Adipocyte (in vitro differentiated cells): ENCODE measurements at regions not wholly inside any gene's neighbourhood (a gene's known extent, or its start where the extent isn't known, plus 50 kb on each side); places are given as distances from the start of the nearest gene placed in this dataset.
A peak's percentile ranks its signal among the peaks of the same experiment; 100 is the strongest.

Experiments used
- DNase-seq: peaks from one replicate; pipeline ENCODE4 v3.0.0-alpha.2; 2015; ENCODE audit warnings: low read depth
- H3K27me3 ChIP-seq: replicated peaks from 2 replicates; pipeline ENCODE4 v1.7.0; 2013; ENCODE audit warnings: mild to moderate bottlenecking, low read length, moderate library complexity; ENCODE audit not compliant: control insufficient read depth, insufficient read depth
- H3K36me3 ChIP-seq: 2 replicates; pipeline ENCODE4 v1.7.0; 2013; ENCODE audit warnings: low read length, mild to moderate bottlenecking, moderate library complexity; ENCODE audit not compliant: control insufficient read depth, insufficient read depth, severe bottlenecking
- H3K4me1 ChIP-seq: 2 replicates; pipeline ENCODE4 v1.7.0; 2013; ENCODE audit warnings: mild to moderate bottlenecking, low read length, moderate library complexity; ENCODE audit not compliant: control insufficient read depth, insufficient read depth
- H3K4me3 ChIP-seq: 2 replicates; pipeline ENCODE4 v1.7.0; 2013; ENCODE audit warnings: mild to moderate bottlenecking, low read length, moderate library complexity
- H3K9ac ChIP-seq: 2 replicates; pipeline ENCODE4 v1.7.0; 2013; ENCODE audit warnings: mild to moderate bottlenecking, low read length, moderate library complexity
- H3K9me3 ChIP-seq: 2 replicates; pipeline ENCODE4 v1.7.0; 2013; ENCODE audit warnings: mild to moderate bottlenecking, low read length, moderate library complexity; ENCODE audit not compliant: control insufficient read depth

DNA sequence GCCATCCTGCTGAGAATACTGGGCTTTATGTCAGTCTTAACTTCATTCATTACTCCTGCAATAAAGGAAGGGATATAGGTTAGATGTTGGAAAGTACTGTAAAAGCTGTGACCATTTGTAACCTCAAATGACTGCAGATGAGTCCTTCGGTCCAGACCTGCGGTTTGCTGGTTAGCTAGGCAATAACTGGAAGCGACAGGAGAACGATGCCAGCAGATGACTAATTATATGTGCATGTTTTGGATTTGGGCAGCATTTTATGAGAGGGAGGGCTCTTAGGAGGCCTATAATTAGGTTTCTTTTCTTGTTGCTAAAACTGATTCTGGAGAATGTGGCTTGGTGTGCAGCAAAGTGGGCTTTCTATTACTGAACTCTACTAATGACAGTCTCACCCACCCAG is 205.6 kb downstream of the TMEM182 start:
- peaks cover 6% of the 10 kb centered on the region for H3K27me3 ChIP-seq
- no peak for DNase-seq
- no peak overlapping the region for H3K9ac ChIP-seq

DNA sequence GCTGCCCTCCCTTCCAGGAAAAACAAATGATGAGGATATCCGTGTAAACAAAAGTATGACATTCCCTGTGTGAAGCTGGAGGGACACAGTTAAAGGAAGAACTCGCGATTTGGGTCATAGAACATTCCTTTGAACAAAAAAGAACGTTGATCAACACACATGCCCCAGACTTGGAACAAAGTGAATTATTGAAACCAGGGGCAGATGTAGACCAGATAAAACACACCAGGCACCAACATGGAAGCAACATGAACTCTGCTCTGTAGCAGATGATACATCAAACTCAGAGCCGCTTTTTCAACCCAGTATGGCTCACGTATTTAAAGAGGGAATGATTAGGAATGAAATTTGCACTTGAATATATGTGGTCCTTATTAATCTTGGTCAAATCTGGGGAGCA is 206.5 kb downstream of the TMEM182 start:
- no peaks in the 10 kb centered on the region for H3K4me1 ChIP-seq
- no peak overlapping the region for H3K4me3 ChIP-seq
- no peak overlapping the region for H3K9ac ChIP-seq
- DNase-seq, result no peak
- H3K27me3 ChIP-seq, result peaks cover 6% of the 10 kb centered on the region
- H3K36me3 ChIP-seq, result no peaks in the 10 kb centered on the region
- no peaks in the 10 kb centered on the region for H3K9me3 ChIP-seq

More for the DNA sequence above, 205.6 kb downstream of the TMEM182 start:
- Histone ChIP-seq H3K4me1 (no peaks in the 10 kb centered on the region), H3K4me3 (no peak overlapping the region), H3K36me3 (no peaks in the 10 kb centered on the region), H3K9me3 (no peaks in the 10 kb centered on the region)

DNA sequence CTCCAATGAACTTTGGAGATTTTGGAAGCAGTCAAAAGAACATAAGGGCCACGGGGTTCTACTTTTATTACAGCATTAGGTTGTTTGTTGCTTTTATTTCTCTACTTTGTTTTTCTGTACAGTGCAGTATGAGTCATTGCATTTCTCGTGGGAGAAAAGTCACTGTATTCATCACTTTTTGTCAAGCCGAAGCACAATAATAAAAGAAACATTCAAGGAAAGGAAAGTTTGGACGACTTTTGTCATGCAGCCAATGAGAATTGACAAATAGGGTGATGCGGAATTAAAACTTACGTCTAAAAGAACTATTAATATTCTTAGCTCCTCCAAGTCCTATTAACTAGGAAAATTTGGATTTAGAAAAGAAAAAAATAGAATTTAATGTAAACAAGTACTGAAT is 209.9 kb downstream of the TMEM182 start:
- no peaks in the 10 kb centered on the region for H3K9me3 ChIP-seq
- no peaks in the 10 kb centered on the region for H3K4me1 ChIP-seq
- H3K27me3 ChIP-seq, result no peaks in the 10 kb centered on the region
- no peak for DNase-seq
- no peak overlapping the region for H3K4me3 ChIP-seq
- no peak overlapping the region for H3K9ac ChIP-seq
- no peaks in the 10 kb centered on the region for H3K36me3 ChIP-seq

DNA sequence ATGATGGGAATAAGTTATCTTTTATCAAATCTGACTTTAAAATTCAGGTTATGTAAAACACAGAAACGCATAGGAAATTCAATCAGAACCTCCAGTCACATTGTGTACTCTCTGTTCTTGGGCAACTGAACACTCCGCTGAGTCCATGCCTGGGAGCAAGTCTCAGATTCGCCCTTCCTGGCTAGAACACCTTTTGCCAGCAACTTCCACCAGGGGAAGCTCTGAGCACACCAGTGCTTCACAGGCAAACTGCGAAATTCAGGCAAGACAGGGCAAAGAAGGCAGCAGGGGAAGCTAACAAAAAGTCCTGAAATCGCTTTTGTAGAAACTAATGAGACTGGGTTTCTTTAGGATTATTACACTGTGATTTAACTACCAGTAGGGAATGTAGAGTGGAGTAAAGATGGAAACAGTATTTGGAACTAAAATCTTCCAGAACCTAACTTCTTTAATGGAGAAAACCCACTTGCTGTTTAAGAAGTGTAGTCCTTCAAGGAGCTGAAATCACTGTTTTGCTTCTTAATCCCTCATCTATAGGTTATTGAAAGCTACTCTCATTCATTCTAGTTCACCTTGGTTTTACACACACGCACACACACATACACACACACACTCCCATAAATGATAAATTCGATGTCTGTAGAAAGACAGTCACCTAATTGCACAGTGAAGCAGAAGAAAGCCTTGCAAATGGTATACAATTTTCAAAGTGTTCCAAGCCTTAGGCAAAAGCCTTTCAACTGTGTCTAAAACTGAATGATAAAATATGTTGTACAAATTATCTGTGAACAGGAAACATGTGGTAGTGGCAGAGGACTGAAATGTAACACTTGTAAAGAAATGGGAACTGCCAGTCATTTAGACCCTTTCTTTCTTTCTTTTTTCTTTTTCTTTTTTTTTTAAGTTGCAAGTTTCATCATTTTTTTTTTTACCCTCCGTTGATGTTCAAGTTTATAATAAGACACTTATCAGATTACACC is 214.5 kb downstream of the TMEM182 start:
- Histone ChIP-seq H3K36me3 (no peaks in the 10 kb centered on the region), H3K27me3 (peaks cover 9% of the 10 kb centered on the region), H3K4me1 (no peaks in the 10 kb centered on the region), H3K9ac (no peak overlapping the region), H3K9me3 (no peaks in the 10 kb centered on the region), H3K4me3 (no peak overlapping the region)
- peak; percentile 2 for DNase-seq

DNA sequence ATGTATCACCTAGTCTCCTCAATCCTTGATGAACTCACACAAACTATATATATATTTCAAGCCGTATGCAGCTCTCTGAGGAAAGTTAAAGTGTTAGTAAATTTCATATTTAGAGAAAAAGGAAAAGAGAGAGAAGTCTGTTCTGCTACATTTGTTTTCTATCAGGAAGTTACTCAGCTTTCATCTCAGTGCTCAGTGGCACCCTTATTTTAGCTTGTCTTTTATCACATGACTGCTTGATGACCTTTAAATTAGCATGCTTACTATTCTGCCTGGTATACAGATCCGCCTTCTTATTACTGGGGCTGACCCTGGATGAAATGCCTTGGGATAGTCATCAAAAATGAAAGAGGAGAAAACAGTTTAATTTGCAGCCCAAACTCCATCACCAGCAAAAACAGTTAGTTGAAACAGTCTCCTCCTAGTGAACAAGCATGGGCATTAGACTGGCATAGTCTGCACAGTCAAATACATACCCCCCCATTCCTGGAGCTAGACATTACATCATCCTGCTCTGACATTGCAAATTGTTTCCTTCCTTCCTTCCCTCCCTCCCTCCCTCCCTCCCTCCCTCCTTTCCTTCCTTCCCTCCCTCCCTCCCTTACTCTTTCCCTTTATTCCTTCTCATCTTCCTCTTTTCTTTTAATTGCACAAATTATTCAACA is 215.7 kb downstream of the TMEM182 start:
- Histone ChIP-seq H3K4me1 (no peaks in the 10 kb centered on the region), H3K9me3 (no peaks in the 10 kb centered on the region)
- no peak for DNase-seq

DNA sequence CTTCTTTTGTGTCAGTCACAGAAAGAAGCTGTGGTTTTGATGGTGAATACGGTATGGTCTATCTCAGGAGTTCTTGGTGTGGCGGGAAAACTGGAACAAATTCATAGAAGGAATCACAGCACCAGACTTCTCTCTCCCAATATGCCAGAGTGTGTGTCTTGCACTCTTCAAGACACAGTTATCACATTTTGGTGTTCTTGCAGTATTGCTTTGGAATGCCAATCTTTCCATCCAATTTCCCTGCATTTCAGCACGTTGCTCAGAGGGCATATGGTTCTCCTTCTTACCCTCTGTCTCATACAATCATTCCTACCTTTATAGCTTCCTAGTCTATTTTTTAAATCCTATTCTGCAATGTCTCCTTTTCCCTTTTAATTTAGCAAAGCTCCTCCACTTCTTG is 216.3 kb downstream of the TMEM182 start:
- Histone ChIP-seq H3K9ac (no peak overlapping the region), H3K36me3 (no peaks in the 10 kb centered on the region), H3K27me3 (peaks cover 9% of the 10 kb centered on the region), H3K4me3 (no peak overlapping the region), H3K4me1 (no peaks in the 10 kb centered on the region), H3K9me3 (no peaks in the 10 kb centered on the region)
- DNase-seq, result no peak

More for the DNA sequence above, 215.7 kb downstream of the TMEM182 start:
- Histone ChIP-seq H3K4me3 (no peak overlapping the region), H3K9ac (no peak overlapping the region), H3K27me3 (peaks cover 9% of the 10 kb centered on the region), H3K36me3 (no peaks in the 10 kb centered on the region)

DNA sequence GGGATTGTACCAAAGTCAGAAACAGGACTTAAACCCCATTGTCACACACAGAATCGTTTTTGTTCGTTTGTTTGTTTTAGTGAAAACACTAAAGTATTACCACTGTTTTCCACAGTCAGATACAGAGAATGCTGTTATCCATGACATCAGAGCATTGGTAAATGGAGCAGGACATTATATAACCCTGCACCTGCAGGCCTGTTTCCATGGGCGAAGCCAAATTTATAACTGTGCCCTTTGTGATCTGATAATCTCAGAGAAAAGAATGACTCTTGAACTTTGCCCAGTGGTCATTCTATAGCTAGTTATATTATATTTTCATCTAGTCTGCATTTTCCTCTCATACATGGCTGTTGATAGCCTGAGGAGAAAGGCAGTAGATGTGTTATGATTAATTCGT is 217.6 kb downstream of the TMEM182 start:
- Histone ChIP-seq H3K36me3 (no peaks in the 10 kb centered on the region), H3K4me3 (no peak overlapping the region), H3K4me1 (no peaks in the 10 kb centered on the region), H3K27me3 (peaks cover 9% of the 10 kb centered on the region), H3K9me3 (no peaks in the 10 kb centered on the region), H3K9ac (no peak overlapping the region)
- DNase-seq, result no peak

DNA sequence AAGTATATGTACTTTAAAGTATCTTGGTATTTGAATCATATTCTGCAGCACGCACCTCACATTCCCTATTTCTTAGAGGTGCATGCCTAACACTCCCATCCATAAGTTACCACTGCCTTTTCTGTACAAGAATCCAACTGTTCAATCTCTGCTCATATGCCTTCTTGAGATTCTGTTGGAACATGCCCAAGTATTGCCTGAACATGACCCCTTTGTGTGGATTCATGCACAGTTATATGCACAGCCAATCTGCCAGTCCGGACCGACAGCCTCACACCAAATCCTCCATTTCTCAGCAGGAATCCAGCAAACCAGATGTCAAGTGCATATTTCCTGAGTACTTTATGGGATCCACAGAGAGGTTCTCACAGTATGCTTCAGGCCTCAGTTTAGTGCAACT is 222.0 kb downstream of the TMEM182 start:
- Histone ChIP-seq H3K27me3 (peaks cover 6% of the 10 kb centered on the region), H3K36me3 (no peaks in the 10 kb centered on the region), H3K9ac (no peak overlapping the region), H3K4me3 (no peak overlapping the region), H3K9me3 (no peaks in the 10 kb centered on the region), H3K4me1 (no peaks in the 10 kb centered on the region)
- DNase-seq, result no peak

DNA sequence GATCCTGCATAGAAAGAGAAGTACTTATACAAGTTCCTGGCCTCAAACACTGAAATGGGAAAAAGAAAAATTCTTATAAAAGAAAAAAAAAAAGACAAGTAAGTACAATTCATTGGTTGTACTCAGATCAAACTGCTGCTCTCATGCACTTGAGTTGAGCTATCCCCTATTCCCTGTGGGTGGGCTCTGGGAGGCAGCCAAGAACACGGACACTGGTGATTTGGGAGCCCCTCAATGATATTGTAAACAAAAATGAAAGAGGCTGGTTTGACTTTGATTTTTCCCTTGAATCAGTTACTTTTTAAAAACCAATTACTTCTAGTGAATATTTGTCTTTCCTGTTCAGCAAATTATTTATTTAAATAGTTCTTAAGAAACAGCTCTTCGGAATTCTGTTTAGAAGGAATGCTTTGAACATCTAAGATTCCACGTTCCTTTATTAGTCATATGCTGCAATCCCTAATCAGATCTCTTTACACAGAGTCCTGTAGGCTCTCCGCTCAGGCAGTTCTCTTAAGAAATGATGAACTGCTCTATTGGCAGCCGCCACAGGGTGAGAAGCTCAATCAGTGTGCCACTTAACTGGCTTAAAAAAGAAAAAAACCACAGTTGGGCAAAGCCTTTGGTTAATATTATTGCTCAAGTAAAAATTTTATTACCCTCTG is 225.1 kb downstream of the TMEM182 start:
- Histone ChIP-seq H3K27me3 (no peaks in the 10 kb centered on the region), H3K36me3 (no peaks in the 10 kb centered on the region), H3K9me3 (no peaks in the 10 kb centered on the region), H3K9ac (no peak overlapping the region), H3K4me3 (no peak overlapping the region), H3K4me1 (no peaks in the 10 kb centered on the region)
- no peak for DNase-seq

DNA sequence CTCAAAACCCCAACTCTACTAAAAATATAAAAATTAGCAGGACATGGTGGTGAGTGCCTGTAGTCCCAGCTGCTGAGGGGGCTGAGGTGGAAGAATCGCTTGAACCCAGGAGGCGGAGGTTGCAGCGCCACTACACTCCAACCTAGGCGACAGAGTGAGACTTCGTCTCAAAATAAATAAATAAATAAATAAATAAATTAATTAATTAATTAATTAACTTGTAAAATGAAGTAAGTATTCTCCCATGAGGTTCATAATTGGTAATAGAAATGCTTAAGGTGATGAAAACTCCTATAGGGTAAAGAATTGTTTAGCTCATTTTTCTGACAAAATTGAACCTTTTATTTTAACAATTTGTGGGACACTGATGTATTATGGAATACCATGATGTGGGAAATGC is 230.8 kb downstream of the TMEM182 start:
- H3K9ac ChIP-seq, result no peak overlapping the region
- no peaks in the 10 kb centered on the region for H3K9me3 ChIP-seq
- H3K36me3 ChIP-seq, result no peaks in the 10 kb centered on the region
- H3K4me1 ChIP-seq, result no peaks in the 10 kb centered on the region
- no peaks in the 10 kb centered on the region for H3K27me3 ChIP-seq
- no peak for DNase-seq
- no peak overlapping the region for H3K4me3 ChIP-seq

DNA sequence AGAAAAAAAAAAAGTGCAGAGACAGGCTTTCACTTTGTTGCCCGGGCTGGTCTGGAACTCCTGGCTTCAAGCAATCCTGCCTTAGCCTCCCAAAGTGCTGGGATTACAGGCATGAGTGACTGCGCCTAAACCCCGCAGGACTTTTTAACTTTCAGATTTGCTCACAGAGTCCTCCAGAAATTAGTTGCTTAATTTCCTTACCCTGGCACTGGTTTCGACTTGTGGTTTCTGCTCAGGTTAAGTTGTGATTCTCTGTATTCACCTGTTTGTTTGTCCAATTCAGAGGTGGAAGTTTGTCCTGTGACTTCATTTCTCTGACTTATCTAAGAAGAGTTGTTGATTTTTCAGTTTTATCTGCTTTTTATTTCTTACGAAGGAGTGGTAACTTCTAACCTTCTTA is 238.1 kb downstream of the TMEM182 start:
- no peaks in the 10 kb centered on the region for H3K36me3 ChIP-seq
- DNase-seq, result no peak
- H3K9ac ChIP-seq, result no peak overlapping the region
- no peak overlapping the region for H3K4me3 ChIP-seq
- H3K9me3 ChIP-seq, result no peaks in the 10 kb centered on the region
- H3K4me1 ChIP-seq, result no peaks in the 10 kb centered on the region
- no peaks in the 10 kb centered on the region for H3K27me3 ChIP-seq
